Liver (tissue), 8 donors: ENCODE measurements at regions not wholly inside any gene's neighbourhood (a gene's known extent, or its start where the extent isn't known, plus 50 kb on each side); places are given as distances from the start of the nearest gene placed in this dataset.

Experiments used
- DNase-seq: peaks from one replicate; pipeline ENCODE4 v3.0.0-alpha.2; 2017; ENCODE audit warnings: low spot score
- H3K27ac ChIP-seq, 2 donors: one replicate each; pipeline ENCODE4 v1.7.0; 2013; ENCODE audit warnings: inconsistent platforms in 2 of 2, low read length in 2 of 2, control low read depth in 1 of 2, low read depth in 1 of 2, mild to moderate bottlenecking in 1 of 2
- H3K27me3 ChIP-seq, 4 donors: one replicate each; pipeline versions ENCODE4 v1.6.1 to v1.7.0; 2013; ENCODE audit warnings: low read length in 3 of 4, inconsistent platforms in 1 of 4, mild to moderate bottlenecking in 1 of 4, moderate library complexity in 1 of 4; ENCODE audit not compliant: control insufficient read depth in 4 of 4, insufficient read depth in 4 of 4
- H3K36me3 ChIP-seq, 4 donors: one replicate each; pipeline versions ENCODE4 v1.6.1 to v1.7.0; 2013; ENCODE audit warnings: low read length in 3 of 4, mild to moderate bottlenecking in 3 of 4, low read depth in 1 of 4, moderate library complexity in 1 of 4; ENCODE audit not compliant: control insufficient read depth in 4 of 4, insufficient read depth in 3 of 4
- H3K4me1 ChIP-seq, 4 donors: one replicate each; pipeline versions ENCODE4 v1.6.1 to v1.7.0; 2013; ENCODE audit warnings: low read length in 3 of 4, mild to moderate bottlenecking in 3 of 4, moderate library complexity in 1 of 4; ENCODE audit not compliant: control insufficient read depth in 4 of 4, insufficient read depth in 4 of 4
- H3K4me3 ChIP-seq, 3 donors: one replicate each; pipeline versions ENCODE4 v1.6.1 to v1.7.0; 2013; ENCODE audit warnings: low read length in 3 of 3, control low read depth in 1 of 3, low read depth in 1 of 3, mild to moderate bottlenecking in 1 of 3
- H3K9ac ChIP-seq, 2 donors: one replicate each; pipeline ENCODE4 v1.7.0; 2013; ENCODE audit warnings: low read length in 2 of 2, mild to moderate bottlenecking in 2 of 2, moderate library complexity in 2 of 2, control low read depth in 1 of 2, low read depth in 1 of 2
- H3K9me3 ChIP-seq, 4 donors: one replicate each; pipeline versions ENCODE4 v1.6.1 to v1.7.0; 2013; ENCODE audit warnings: low read length in 3 of 4; ENCODE audit not compliant: control insufficient read depth in 4 of 4
- CTCF ChIP-seq: fragments of 150-350 bp; IDR thresholded peaks from 2 replicates; pipeline ENCODE4 v1.5.1; 2017; ENCODE audit warnings: improper control_type of control experiment, low read depth, low read length; ENCODE audit not compliant: missing input control
- EGR1 ChIP-seq, 2 donors: IDR thresholded peaks; 2 replicates each; pipeline ENCODE4 v1.6.1; 2016 to 2018; ENCODE audit warnings: antibody characterized with exemption in 2 of 2, low read depth in 2 of 2
- FOXA1 ChIP-seq: IDR thresholded peaks from 2 replicates; pipeline ENCODE4 v1.6.1; 2016; ENCODE audit warnings: antibody characterized with exemption
- FOXA2 ChIP-seq: IDR thresholded peaks from 2 replicates; pipeline ENCODE4 v1.6.1; 2016; ENCODE audit warnings: antibody characterized with exemption
- HNF4A ChIP-seq, 2 donors: conservative IDR thresholded peaks; 2 replicates each; pipeline ENCODE4 v1.6.1; 2016; ENCODE audit warnings: antibody characterized with exemption in 2 of 2, mild to moderate bottlenecking in 2 of 2
- HNF4G ChIP-seq: IDR thresholded peaks from 2 replicates; pipeline ENCODE4 v1.6.1; 2016; ENCODE audit warnings: antibody characterized with exemption
- NR2F2 ChIP-seq: IDR thresholded peaks from 2 replicates; pipeline ENCODE4 v1.6.1; 2016; ENCODE audit warnings: antibody characterized with exemption
- RXRA ChIP-seq, 2 donors: IDR thresholded peaks; 2 replicates each; pipeline ENCODE4 v1.6.1; 2017 to 2018; ENCODE audit warnings: antibody characterized with exemption in 2 of 2, mild to moderate bottlenecking in 1 of 2
- SP1 ChIP-seq: IDR thresholded peaks from 2 replicates; pipeline ENCODE4 v1.6.1; 2018; ENCODE audit warnings: antibody characterized with exemption, mild to moderate bottlenecking
- YY1 ChIP-seq: IDR thresholded peaks from 2 replicates; pipeline ENCODE4 v1.6.1; 2016; ENCODE audit warnings: antibody characterized with exemption, mild to moderate bottlenecking
- WGBS: extraction: QIAGEN DNeasy Blood & Tissue Kit; methylation state at CpG from one replicate; pipeline ENCODE4 v1.1.7; 2013; 5-methylcytosine and 5-hydroxymethylcytosine counted together
- TF ChIP-seq, protein P1 (sequence below): IDR thresholded peaks from 2 replicates; pipeline ENCODE4 v1.6.1; 2016; ENCODE audit warnings: antibody characterized with exemption
- TF ChIP-seq, protein P2 (sequence below): IDR thresholded peaks from 2 replicates; pipeline ENCODE4 v1.6.1; 2016; ENCODE audit warnings: antibody characterized with exemption
- TF ChIP-seq, protein P3 (sequence below): IDR thresholded peaks from 2 replicates; pipeline ENCODE4 v1.6.1; 2016; ENCODE audit warnings: antibody characterized with exemption
- TF ChIP-seq, protein P4 (sequence below): IDR thresholded peaks from 2 replicates; pipeline ENCODE4 v1.6.1; 2016; ENCODE audit warnings: antibody characterized with exemption, mild to moderate bottlenecking
- donor health status: healthy.
- donor health status: healthy.
- donor health status: healthy.
- donor health status: healthy.
- donor health status: healthy.

GRCh38 chr1:2857521-2857920, 56.0 kb upstream of the TTC34 start (continued):
- TF ChIP-seq, protein P1, sequence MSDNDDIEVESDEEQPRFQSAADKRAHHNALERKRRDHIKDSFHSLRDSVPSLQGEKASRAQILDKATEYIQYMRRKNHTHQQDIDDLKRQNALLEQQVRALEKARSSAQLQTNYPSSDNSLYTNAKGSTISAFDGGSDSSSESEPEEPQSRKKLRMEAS: no peak
- TF ChIP-seq YY1 (no peak), FOXA2 (no peak), NR2F2 (no peak)

GRCh38 chr1:2858676-2859075, 57.2 kb upstream of the TTC34 start:
- Histone ChIP-seq H3K4me1 (no peaks in the 10 kb centered on the region), H3K36me3 (no peaks in the 10 kb centered on the region), H3K27me3 (peaks cover 0 to 3% (median 0%) of the 10 kb centered on the region in 4 donors), H3K9me3 (no peaks in the 10 kb centered on the region), H3K9ac (no peak overlapping the region), H3K27ac (no peak overlapping the region), H3K4me3 (no peak overlapping the region)
- TF ChIP-seq YY1: no peak
- TF ChIP-seq, protein P2, sequence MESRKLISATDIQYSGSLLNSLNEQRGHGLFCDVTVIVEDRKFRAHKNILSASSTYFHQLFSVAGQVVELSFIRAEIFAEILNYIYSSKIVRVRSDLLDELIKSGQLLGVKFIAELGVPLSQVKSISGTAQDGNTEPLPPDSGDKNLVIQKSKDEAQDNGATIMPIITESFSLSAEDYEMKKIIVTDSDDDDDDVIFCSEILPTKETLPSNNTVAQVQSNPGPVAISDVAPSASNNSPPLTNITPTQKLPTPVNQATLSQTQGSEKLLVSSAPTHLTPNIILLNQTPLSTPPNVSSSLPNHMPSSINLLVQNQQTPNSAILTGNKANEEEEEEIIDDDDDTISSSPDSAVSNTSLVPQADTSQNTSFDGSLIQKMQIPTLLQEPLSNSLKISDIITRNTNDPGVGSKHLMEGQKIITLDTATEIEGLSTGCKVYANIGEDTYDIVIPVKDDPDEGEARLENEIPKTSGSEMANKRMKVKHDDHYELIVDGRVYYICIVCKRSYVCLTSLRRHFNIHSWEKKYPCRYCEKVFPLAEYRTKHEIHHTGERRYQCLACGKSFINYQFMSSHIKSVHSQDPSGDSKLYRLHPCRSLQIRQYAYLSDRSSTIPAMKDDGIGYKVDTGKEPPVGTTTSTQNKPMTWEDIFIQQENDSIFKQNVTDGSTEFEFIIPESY: no peak
- TF ChIP-seq, protein P3, sequence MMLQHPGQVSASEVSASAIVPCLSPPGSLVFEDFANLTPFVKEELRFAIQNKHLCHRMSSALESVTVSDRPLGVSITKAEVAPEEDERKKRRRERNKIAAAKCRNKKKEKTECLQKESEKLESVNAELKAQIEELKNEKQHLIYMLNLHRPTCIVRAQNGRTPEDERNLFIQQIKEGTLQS: no peak
- TF ChIP-seq HNF4G: no peak
- TF ChIP-seq FOXA1: no peak
- no peak for TF ChIP-seq EGR1 (IDR thresholded peaks at IDR 0.05; ENCODE audit: low read depth in 2 of 2)
- no peak for TF ChIP-seq CTCF
- no peak for TF ChIP-seq HNF4A (conservative IDR thresholded peaks at IDR 0.05)
- TF ChIP-seq FOXA2: no peak
- TF ChIP-seq, protein P4, sequence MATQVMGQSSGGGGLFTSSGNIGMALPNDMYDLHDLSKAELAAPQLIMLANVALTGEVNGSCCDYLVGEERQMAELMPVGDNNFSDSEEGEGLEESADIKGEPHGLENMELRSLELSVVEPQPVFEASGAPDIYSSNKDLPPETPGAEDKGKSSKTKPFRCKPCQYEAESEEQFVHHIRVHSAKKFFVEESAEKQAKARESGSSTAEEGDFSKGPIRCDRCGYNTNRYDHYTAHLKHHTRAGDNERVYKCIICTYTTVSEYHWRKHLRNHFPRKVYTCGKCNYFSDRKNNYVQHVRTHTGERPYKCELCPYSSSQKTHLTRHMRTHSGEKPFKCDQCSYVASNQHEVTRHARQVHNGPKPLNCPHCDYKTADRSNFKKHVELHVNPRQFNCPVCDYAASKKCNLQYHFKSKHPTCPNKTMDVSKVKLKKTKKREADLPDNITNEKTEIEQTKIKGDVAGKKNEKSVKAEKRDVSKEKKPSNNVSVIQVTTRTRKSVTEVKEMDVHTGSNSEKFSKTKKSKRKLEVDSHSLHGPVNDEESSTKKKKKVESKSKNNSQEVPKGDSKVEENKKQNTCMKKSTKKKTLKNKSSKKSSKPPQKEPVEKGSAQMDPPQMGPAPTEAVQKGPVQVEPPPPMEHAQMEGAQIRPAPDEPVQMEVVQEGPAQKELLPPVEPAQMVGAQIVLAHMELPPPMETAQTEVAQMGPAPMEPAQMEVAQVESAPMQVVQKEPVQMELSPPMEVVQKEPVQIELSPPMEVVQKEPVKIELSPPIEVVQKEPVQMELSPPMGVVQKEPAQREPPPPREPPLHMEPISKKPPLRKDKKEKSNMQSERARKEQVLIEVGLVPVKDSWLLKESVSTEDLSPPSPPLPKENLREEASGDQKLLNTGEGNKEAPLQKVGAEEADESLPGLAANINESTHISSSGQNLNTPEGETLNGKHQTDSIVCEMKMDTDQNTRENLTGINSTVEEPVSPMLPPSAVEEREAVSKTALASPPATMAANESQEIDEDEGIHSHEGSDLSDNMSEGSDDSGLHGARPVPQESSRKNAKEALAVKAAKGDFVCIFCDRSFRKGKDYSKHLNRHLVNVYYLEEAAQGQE: no peak
- no peak for DNase-seq
- WGBS: 92% methylated on average over 12 of the region's 12 CpGs

GRCh38 chr1:2859219-2859880, 57.9 kb upstream of the TTC34 start:
- Histone ChIP-seq H3K4me3 (no peak overlapping the region), H3K9me3 (no peaks in the 10 kb centered on the region), H3K4me1 (no peaks in the 10 kb centered on the region), H3K36me3 (no peaks in the 10 kb centered on the region), H3K9ac (no peak overlapping the region), H3K27ac (no peak overlapping the region), H3K27me3 (no peaks in the 10 kb centered on the region)
- DNase-seq: no peak
- 89% methylated on average over 5 of the region's 5 CpGs for WGBS
- no peak for TF ChIP-seq FOXA2
- no peak for TF ChIP-seq SP1
- no peak for TF ChIP-seq RXRA (IDR thresholded peaks at IDR 0.05)
- TF ChIP-seq, protein P1: no peak
- TF ChIP-seq, protein P4: no peak
- TF ChIP-seq FOXA1: no peak
- no peak for TF ChIP-seq CTCF
- TF ChIP-seq HNF4G: no peak
- TF ChIP-seq HNF4A (conservative IDR thresholded peaks at IDR 0.05): no peak
